22Rv1 (cell line): ENCODE measurements at regions not wholly inside any gene's neighbourhood (a gene's known extent, or its start where the extent isn't known, plus 50 kb on each side); places are given as distances from the start of the nearest gene placed in this dataset.

Experiments used
- H3K27ac ChIP-seq: fragments of 450-650 bp; 2 replicates; pipeline ENCODE4 v1.5.1; 2017
- CTCF ChIP-seq: fragments of 450-650 bp; IDR thresholded peaks from 2 replicates; pipeline ENCODE4 v1.5.1; 2017; ENCODE audit warnings: mild to moderate bottlenecking
- ZFX ChIP-seq: fragments of 450-650 bp; IDR thresholded peaks from 2 replicates; pipeline ENCODE4 v1.6.1; 2017; ENCODE audit warnings: antibody characterized with exemption, borderline replicate concordance

GRCh38 chr9:87178302-87178701 lies 231.0 kb upstream of the GAS1 start:
- H3K27ac ChIP-seq = no peak overlapping the region
- TF ChIP-seq ZFX (no peak), CTCF (no peak)

- H3K27ac ChIP-seq = no peak overlapping the region
- TF ChIP-seq ZFX = no peak
Measured at GRCh38 chr9:87179553-87180340, 232.4 kb upstream of the GAS1 start.

GRCh38 chr9:87180361-87180760 lies 233.1 kb upstream of the GAS1 start:
- TF ChIP-seq CTCF (no peak), ZFX (no peak)

GRCh38 chr9:87180841-87181240 lies 233.5 kb upstream of the GAS1 start:
- TF ChIP-seq CTCF = no peak
- no peak for TF ChIP-seq ZFX
- H3K27ac ChIP-seq = no peak overlapping the region

More at GRCh38 chr9:87180361-87180760, 233.1 kb upstream of the GAS1 start:
- H3K27ac ChIP-seq = no peak overlapping the region

- TF ChIP-seq ZFX = no peak
- TF ChIP-seq CTCF = no peak
- H3K27ac ChIP-seq = no peak overlapping the region
Measured at GRCh38 chr9:87181670-87182069, 234.4 kb upstream of the GAS1 start.

GRCh38 chr9:87184956-87185642 lies 237.8 kb upstream of the GAS1 start:
- H3K27ac ChIP-seq = no peak overlapping the region
- TF ChIP-seq CTCF (no peak), ZFX (no peak)

- TF ChIP-seq CTCF (no peak), ZFX (no peak)
- no peak overlapping the region for H3K27ac ChIP-seq
Measured at GRCh38 chr9:87187656-87188055, 240.3 kb upstream of the GAS1 start.
